ENCODE measurements at regions not wholly inside any gene's neighbourhood (a gene's known extent, or its start where the extent isn't known, plus 50 kb on each side); places are given as distances from the start of the nearest gene placed in this dataset.

- TF ChIP-seq HDGF (IDR thresholded peaks at IDR 0.05; ENCODE audit: borderline replicate concordance) (no peak), PKNOX1 (IDR thresholded peaks at IDR 0.05) (no peak), FOXA1 (IDR thresholded peaks at IDR 0.05) (no peak), SP1 (IDR thresholded peaks at IDR 0.05) (no peak), L3MBTL2 (conservative IDR thresholded peaks at IDR 0.05) (no peak), ZNF384 (IDR thresholded peaks at IDR 0.05) (no peak), ELF4 (IDR thresholded peaks at IDR 0.05) (no peak), BHLHE40 (IDR thresholded peaks at IDR 0.05; ENCODE audit: borderline replicate concordance) (no peak), LEF1 (IDR thresholded peaks at IDR 0.05; ENCODE audit: borderline replicate concordance) (no peak), FOXK2 (IDR thresholded peaks at IDR 0.05) (no peak)
These were observed 1038.1 kb upstream of the PRR20A start for GRCh38 chr13:56102641-56103040.
